Amniotic epithelial cell (primary cell): ENCODE measurements at regions not wholly inside any gene's neighbourhood (a gene's known extent, or its start where the extent isn't known, plus 50 kb on each side); places are given as distances from the start of the nearest gene placed in this dataset.

Experiments
- DNase-seq: peaks from one replicate; pipeline ENCODE4 v3.0.0-alpha.2; 2010; ENCODE audit warnings: low read depth

GRCh38 chr20:40770564-40771307 is 81.7 kb upstream of the MAFB start:
- no peak for DNase-seq

DNA sequence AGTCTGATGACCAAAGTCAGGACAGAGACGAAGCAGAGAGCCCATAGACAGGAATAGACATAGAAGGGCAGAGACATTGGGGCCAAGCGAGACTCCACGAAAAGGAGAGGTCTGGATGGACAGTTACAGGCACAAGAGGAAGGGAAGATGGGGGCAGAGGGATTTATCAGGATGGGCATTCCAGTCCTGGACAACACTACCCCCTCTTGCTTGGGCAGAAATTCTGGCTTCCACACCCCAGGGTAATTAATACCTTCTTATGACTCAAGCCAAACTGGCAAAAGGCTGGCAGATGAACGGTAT is 82.2 kb upstream of the MAFB start:
- no peak for DNase-seq

- no peak for DNase-seq
These were observed 82.9 kb upstream of the MAFB start for GRCh38 chr20:40771848-40772511.

DNA sequence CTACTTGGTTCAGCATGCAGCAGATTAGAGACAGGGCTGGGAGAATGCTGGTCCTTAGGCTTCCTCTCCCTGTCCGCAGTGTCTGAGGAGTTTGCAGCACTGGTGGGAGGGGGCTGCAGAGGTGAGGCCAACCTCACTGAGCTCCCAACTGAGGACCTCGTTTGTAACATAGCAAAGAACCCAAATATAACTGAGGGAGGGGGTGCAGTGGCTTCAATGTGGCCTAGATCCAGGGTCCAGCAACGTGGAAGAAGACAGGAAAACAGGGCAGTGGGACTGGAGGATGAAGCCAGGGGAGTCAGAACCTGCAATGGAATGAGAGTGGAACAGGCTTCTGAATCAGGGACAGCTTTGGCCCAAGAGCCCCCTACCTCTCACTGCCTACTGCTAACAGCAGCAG is 84.3 kb upstream of the MAFB start:
- no peak for DNase-seq

DNA sequence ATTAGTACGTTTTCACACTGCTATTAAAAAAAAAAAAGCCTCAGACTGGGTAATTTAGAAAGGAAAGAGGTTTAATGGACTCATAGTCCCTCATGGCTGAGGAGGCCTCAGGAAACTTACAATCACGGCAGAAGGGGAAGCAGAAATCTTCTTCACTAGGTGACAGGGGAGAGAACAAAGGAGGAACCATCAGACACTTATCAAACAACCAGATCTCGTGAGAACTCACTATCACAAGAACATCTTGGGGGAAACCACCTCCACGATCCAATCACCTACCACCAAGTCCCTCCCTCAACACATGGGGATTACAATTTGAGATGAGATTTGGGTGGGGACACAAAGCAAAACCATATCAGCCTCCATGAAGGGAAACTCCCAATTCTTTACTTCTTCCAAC is 85.2 kb upstream of the MAFB start:
- DNase-seq, result no peak

DNA sequence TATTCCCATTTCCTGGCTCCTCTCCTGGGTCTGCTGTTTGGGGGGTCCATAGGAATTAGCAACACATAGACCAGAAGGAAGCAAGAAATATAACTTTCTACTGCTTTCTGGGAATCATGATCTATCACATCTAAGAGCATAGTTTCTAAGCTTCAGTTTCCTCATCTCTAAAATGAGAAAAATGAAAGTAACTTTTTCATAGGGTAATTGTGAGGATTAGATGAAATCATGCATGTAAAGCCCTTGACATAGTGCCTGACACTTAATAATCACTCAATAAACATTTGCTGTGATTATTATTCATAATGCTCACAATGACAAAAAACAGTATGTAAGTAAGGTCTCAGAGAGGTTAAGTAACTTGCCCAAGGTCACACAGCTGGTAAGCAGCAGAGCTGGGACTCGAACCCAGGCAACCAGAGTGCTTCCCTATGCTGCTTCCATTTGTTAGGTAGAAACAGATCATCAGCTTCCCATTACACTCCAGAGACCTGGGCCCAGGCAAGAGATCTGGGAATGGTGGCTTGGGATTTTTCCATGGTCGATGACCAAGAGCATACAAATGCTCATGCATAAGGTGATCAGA is 86.6 kb upstream of the MAFB start:
- DNase-seq, result no peak

DNA sequence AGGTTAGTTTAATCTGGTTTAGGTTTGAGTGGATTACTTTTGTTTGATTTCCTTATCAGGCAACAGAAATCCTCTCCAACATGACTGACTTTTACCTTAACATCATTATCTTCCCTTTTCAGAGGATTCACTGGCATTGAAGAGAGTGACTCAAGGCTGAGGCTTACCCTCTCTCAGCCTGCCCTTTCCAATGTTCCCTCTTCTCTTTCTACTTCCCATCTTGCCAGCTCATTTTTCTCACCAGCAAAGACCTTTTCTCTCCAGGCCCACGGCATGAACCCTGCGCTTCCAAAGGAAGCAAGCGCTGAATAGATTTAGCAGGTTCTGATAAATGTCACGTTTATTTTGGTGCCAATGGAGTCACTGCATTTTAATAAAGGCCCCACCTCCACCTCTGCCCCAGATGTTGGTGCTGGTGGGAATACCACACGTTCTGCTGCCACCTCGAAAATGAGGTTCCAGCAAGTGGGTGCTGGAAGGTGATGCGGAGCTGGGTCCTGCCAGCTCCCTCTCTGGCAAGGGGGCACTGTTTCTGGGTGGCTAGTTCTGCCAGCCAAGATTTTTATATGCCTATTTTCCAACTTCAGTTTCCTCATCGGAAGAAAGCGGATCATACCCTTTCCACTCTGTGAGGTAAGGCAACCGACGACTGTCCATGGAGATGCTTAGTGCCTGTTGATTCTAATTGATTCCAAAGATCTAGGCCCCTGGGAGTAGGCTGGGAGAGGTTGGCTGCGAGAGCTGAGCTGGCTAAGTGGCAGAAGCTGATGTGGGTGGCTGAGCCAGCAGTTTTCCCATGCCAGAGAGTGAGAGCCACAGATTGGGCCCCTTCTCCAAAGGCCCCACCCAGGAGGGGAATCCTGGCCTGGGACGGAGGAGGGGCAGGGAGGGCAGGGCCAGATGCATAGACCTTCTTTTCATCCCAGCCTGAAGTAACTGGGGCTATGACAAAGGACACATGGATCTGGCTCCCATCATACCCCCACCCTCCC is 87.7 kb upstream of the MAFB start:
- DNase-seq, result no peak

GRCh38 chr20:40777653-40778052 is 88.6 kb upstream of the MAFB start:
- no peak for DNase-seq

- DNase-seq, result no peak
These were observed 90.0 kb upstream of the MAFB start for GRCh38 chr20:40778894-40779496.

GRCh38 chr20:40781327-40782042 is 92.4 kb upstream of the MAFB start:
- DNase-seq, result no peak

GRCh38 chr20:40782043-40782368 is 93.0 kb upstream of the MAFB start:
- no peak for DNase-seq

DNA sequence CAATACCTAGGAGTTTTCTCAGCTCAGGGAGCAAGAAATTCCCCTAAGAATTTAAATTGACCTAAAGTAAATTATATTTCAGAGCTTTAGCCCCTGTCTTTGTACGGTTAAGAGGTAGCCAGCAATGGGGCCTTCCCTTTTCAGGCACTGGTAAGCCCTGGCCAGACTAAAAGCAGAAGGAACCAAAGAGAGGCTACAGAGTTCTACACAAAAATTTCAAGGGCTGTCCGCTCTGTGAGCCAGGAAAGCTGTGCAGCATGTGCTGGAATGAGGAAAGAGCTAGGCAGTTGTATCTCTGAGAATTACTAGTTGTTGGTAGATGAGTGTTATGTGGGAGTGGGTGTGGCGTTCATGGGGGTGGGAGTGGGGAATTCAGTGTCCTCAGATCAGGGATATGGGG is 96.3 kb upstream of the MAFB start:
- DNase-seq, result no peak

DNA sequence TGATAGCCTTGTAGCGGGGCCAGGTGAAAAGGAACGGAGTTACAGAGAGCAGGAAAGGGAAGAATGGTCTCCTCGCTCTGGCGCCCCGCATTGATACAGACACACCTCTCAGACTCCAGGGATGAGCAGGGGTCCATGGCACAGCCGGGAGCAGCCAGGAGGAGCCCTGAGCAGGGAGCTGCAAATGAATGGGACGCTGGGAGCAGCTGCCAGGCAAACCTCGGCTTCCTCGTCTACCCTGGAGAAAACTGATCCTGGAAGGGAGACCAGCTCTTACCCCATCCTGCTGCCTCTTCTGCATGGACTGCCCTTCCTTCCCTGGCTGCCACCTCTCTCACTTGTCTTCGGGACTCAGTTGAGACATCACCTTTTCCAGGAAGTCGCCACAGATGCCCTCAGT is 97.3 kb upstream of the MAFB start:
- no peak for DNase-seq

- no peak for DNase-seq
These were observed 98.9 kb upstream of the MAFB start for GRCh38 chr20:40787941-40788340.

GRCh38 chr20:40797425-40797824 is 108.4 kb upstream of the MAFB start:
- DNase-seq, result peak; percentile 1

GRCh38 chr20:40798066-40798465 is 109.0 kb upstream of the MAFB start:
- DNase-seq, result no peak

GRCh38 chr20:40802886-40803285 is 113.8 kb upstream of the MAFB start:
- DNase-seq, result no peak

DNA sequence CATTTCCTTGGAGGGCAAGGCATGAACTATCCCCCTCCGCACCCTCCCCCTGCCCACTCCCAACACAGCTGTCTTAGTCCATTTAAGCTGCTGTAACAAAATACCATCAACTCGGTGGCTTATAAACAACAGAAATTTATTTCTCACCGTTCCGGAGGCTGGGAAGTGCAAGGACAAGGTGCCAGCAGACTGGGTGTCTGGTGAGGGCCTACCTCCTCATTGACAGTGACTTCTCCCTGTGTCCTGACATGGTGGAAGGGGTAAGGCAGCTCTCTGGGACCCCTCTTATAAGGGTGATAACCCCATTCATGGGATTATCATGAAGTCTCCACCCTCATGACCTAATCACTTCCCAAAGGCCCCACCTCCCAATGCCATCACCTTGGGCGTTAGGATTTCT is 114.3 kb upstream of the MAFB start:
- no peak for DNase-seq

GRCh38 chr20:40805592-40805991 is 116.6 kb upstream of the MAFB start:
- no peak for DNase-seq

GRCh38 chr20:40806929-40807820 is 118.1 kb upstream of the MAFB start:
- DNase-seq, result no peak

DNA sequence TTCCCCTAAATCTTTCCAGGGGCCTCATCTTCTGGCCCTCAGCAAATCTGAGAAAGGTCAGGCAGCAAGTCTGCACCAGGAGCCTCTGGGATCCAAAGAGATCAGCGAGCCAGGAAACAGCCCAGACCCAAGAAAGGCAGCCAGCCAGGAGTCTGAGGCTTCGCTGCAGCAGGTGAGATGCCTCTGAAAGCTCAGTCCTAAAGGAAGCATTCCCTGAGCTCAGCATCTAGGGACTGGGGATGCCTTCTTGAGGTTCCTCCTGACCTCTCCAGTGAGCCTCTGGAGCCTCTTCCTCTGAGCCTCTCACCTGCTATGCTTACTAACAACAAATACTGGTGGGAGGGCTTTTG is 118.8 kb upstream of the MAFB start:
- no peak for DNase-seq
